Retinal pigment epithelial cell (primary cell): ENCODE measurements at regions not wholly inside any gene's neighbourhood (a gene's known extent, or its start where the extent isn't known, plus 50 kb on each side); places are given as distances from the start of the nearest gene placed in this dataset.
A peak's percentile ranks its signal among the peaks of the same experiment; 100 is the strongest.

Experiments used
- DNase-seq: peaks from one replicate; pipeline ENCODE4 v3.0.0-alpha.2; 2010; ENCODE audit warnings: low read depth
- H3K4me3 ChIP-seq: 2 replicates; pipeline ENCODE4 v1.5.1; 2011; ENCODE audit warnings: mild to moderate bottlenecking, low read length, control low read depth, moderate library complexity
- TF ChIP-seq, protein P1 (sequence below): conservative IDR thresholded peaks from 2 replicates; pipeline ENCODE4 v1.5.1; 2011; ENCODE audit warnings: low read depth, low read length, control low read depth, inconsistent platforms

DNA sequence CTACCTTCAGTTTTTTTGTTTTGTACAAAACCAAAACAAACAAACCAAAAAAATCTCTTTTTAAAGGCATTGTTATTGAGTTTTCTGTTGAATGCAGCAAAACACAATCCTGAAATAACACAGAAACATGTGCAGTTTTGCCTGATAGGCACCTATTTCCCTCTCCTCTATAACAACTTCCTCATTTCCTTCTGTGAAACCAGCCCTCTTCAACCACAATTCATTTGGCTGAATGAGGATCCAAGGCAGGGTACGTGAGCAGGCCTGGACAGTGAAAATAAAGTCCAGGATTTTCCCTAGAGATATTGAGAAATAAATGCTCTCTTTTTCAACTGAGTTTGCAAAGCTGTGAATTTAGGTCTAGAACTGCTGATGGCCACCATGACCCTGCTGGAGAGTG lies 134.8 kb upstream of the LARP1 start:
- DNase-seq, result no peak
- TF ChIP-seq, protein P1, sequence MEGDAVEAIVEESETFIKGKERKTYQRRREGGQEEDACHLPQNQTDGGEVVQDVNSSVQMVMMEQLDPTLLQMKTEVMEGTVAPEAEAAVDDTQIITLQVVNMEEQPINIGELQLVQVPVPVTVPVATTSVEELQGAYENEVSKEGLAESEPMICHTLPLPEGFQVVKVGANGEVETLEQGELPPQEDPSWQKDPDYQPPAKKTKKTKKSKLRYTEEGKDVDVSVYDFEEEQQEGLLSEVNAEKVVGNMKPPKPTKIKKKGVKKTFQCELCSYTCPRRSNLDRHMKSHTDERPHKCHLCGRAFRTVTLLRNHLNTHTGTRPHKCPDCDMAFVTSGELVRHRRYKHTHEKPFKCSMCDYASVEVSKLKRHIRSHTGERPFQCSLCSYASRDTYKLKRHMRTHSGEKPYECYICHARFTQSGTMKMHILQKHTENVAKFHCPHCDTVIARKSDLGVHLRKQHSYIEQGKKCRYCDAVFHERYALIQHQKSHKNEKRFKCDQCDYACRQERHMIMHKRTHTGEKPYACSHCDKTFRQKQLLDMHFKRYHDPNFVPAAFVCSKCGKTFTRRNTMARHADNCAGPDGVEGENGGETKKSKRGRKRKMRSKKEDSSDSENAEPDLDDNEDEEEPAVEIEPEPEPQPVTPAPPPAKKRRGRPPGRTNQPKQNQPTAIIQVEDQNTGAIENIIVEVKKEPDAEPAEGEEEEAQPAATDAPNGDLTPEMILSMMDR, result no peak
- no peak overlapping the region for H3K4me3 ChIP-seq

DNA sequence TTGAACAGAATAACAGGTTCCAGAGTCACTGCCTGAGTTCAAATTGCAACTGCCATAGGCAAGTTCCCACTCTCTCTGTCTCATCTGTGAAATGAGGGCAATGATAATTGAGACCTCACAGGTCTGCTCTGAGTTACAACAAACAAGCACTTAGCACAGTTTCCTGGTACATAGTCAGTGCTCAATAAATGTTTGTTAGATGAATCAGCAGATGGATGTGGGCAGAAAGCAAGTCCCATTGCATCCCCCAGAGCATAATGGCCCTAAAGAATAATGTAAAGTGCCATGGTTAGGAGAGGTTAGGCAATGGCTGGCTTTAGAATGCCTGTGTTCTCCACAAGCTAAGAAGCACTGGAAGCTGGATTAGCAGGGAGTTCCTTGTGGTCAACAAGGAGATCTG lies 136.5 kb upstream of the LARP1 start:
- no peak overlapping the region for H3K4me3 ChIP-seq
- TF ChIP-seq, protein P1, result no peak
- DNase-seq, result no peak

DNA sequence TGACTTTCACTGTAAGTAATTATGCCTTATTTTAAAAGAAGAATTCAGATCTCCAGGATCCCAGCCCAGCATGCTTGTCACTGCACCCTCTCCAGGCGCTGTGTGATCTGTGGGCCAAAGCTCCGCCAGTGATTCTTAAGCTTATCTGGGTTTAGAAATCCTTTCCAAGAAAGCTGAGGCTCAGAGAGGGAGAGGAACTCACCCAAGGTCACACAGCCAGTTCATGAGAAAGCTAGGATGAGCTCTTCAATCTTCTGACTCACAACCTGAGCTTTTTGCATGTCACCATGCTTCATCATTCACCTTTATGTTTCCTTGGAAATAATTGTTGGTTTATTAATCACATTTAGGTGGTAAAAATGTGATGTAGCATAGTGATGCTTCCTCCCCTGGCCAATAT lies 136.6 kb upstream of the HAND1 start:
- DNase-seq, result no peak
- TF ChIP-seq, protein P1, result no peak
- no peak overlapping the region for H3K4me3 ChIP-seq

DNA sequence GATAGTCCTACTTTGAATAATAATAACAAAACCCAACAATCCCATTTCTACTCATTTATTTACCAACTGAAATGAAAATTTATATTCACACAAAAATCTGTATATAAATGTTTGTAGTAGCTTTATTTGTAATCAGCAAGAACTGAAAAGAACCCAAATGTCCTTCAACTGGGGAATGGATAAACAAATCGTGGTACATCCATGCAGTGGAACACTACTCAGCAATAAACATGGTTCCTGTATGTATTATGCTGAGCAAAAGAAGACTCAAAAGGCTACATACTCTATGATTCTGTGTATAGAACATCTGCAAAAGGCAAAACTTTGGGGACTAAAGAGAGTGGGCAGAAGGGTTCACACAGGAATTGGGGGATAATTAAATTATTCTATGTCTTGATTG lies 136.1 kb upstream of the HAND1 start:
- H3K4me3 ChIP-seq, result no peak overlapping the region
- DNase-seq, result no peak
- TF ChIP-seq, protein P1, result no peak

DNA sequence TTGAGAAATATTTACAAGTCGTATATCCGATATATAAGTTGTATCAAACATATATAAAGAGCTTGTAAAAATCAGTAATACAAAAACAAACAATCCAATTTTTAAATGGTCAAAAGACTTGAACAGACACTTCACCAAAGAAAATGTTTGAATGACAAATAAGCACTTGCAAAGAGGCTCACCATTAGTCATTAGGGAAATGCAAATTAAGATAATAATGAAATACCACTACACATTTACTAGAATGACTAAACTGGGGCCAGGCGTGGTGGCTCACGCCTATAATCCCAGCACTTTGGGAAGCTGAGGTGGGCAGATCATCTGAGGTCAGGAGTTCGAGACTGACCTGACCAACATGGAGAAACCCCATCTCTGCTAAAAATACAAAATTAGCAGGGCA lies 134.6 kb upstream of the HAND1 start:
- TF ChIP-seq, protein P1, result no peak
- H3K4me3 ChIP-seq, result no peak overlapping the region
- no peak for DNase-seq

DNA sequence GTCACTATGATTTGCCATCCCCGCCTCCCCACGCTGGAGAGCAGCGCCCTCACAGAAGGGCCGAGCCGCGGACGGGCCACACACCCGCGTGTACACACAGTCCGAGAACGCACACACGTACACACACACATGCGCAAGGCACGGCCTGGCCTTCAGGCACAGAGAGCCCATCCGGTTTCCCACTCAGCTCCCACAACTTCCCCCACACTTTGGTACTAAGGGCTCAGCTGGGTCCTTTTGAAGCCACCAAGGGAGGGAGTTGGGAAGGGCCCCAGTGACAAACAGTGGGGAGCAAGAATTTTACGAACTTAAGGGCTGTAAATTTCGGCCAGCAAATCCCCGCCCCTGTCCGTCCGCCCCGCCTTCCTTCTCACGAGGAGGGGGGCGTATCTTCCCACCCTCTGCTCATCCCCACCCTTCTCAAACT lies 133.3 kb upstream of the HAND1 start:
- TF ChIP-seq, protein P1, result no peak
- no peak for DNase-seq
- peak overlapping the region; percentile 21 for H3K4me3 ChIP-seq

DNA sequence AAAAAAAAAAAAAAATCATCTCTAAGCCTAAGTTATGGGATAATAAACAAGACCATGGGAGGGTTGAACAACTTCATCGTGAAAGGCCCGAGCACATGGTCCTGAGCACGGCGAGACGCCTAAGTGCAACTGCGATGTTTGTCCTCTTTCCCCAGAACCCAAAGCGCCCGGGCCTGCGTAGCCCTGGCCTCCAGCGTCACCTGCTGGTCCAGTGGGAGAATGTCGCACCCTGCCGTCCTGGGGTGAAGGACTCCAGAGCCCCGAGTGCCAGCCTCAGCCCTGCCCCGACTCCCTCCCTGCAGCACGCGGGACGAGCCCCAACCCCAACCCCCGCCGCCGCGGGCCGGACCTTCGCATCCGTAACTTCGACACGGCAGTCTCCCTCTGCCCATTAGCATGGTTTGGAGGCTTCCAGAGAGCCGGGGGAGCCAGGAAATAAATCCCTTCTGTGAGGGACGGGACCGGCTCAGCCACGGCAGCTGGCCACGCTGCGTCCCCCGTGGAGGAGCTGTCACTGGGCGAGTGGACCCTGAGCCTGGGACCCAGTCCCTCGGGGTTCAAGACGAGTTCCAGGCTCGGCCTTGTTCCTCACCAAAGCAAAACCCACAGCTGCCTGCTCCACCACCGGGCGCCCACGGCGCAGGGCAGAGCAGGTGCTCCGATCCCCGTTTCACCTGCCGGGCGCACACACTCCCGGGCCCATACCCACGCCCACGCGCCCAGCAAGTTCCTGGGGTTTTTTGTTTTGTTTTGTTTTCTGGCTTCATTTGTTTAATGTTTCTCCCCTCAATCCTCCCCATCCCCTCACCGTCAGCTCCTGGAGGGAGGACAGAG lies 132.5 kb upstream of the HAND1 start:
- H3K4me3 ChIP-seq, result peak overlapping the region; percentile 39
- peak; percentile 16 for DNase-seq
- TF ChIP-seq, protein P1, result peak; percentile 95
